ENCODE measurements at regions not wholly inside any gene's neighbourhood (a gene's known extent, or its start where the extent isn't known, plus 50 kb on each side); places are given as distances from the start of the nearest gene placed in this dataset.

GRCh38 chr2:59232394-59233165 lies 991.5 kb upstream of the FANCL start:
- TF ChIP-seq POLR2AphosphoS5 (IDR thresholded peaks at IDR 0.05), result no peak
- no peak for TF ChIP-seq CTCF (IDR thresholded peaks at IDR 0.05; ENCODE audit: poor library complexity, severe bottlenecking)
- no peak for TF ChIP-seq EZH2 (IDR thresholded peaks at IDR 0.05; ENCODE audit: borderline replicate concordance, insufficient read depth, low read length, poor library complexity, severe bottlenecking)
- TF ChIP-seq EP300 (conservative IDR thresholded peaks at IDR 0.05; ENCODE audit: poor library complexity, severe bottlenecking), result no peak
